PC-3 (cell line): ENCODE measurements at regions not wholly inside any gene's neighbourhood (a gene's known extent, or its start where the extent isn't known, plus 50 kb on each side); places are given as distances from the start of the nearest gene placed in this dataset.

Experiments
- EZH2 ChIP-seq: fragments of 300-600 bp; sonication (generic); IDR thresholded peaks from one replicate; pipeline ENCODE4 v1.6.1; 2017; ENCODE audit warnings: antibody characterized with exemption, mild to moderate bottlenecking, low read length; ENCODE audit not compliant: unreplicated experiment
- TF ChIP-seq, protein P1 (sequence below): fragments of 300-600 bp; sonication (generic); conservative IDR thresholded peaks from 2 replicates; pipeline ENCODE4 v1.5.1; 2017; ENCODE audit warnings: antibody characterized with exemption, low read depth, mild to moderate bottlenecking, low read length

DNA sequence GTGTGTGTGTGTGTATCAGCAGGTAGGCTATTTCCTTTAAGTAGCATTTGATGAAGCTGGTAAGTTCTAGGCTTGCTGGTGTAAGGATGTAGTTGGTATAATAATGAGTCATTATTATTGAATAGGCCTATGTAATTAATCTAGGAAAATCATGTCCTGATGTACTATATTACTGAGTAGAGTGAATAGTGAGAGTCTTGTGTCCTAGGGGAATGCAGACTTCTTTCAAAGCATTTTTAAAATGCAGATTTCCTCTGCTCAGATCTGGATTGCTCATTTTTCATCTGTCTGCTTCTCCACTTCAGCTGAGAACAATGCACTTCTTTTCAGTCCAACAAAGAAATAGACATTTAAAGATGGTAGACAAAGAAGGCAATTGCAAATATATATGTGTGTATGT lies 434.2 kb upstream of the ONECUT1 start:
- TF ChIP-seq, protein P1, sequence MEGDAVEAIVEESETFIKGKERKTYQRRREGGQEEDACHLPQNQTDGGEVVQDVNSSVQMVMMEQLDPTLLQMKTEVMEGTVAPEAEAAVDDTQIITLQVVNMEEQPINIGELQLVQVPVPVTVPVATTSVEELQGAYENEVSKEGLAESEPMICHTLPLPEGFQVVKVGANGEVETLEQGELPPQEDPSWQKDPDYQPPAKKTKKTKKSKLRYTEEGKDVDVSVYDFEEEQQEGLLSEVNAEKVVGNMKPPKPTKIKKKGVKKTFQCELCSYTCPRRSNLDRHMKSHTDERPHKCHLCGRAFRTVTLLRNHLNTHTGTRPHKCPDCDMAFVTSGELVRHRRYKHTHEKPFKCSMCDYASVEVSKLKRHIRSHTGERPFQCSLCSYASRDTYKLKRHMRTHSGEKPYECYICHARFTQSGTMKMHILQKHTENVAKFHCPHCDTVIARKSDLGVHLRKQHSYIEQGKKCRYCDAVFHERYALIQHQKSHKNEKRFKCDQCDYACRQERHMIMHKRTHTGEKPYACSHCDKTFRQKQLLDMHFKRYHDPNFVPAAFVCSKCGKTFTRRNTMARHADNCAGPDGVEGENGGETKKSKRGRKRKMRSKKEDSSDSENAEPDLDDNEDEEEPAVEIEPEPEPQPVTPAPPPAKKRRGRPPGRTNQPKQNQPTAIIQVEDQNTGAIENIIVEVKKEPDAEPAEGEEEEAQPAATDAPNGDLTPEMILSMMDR = no peak
- no peak for TF ChIP-seq EZH2
